NCI-H1048 (cell line): ENCODE measurements at regions not wholly inside any gene's neighbourhood (a gene's known extent, or its start where the extent isn't known, plus 50 kb on each side); places are given as distances from the start of the nearest gene placed in this dataset.

Experiments
- DNase-seq: peaks from one replicate; lab custom pipeline; 2025; lab: John Stamatoyannopoulos, UW

- no peak for DNase-seq
Observed at GRCh38 chr22:19574247-19574646, 50.0 kb upstream of the CLDN5 start.

- DNase-seq = no peak
Observed at GRCh38 chr22:19576460-19577421, 52.5 kb upstream of the CLDN5 start.

- DNase-seq = no peak
Observed at GRCh38 chr22:19577422-19577966, 53.3 kb upstream of the CLDN5 start.

- no peak for DNase-seq
Observed at GRCh38 chr22:19578180-19579004, 54.2 kb upstream of the CLDN5 start.

- DNase-seq = no peak
Observed at GRCh38 chr22:19579115-19579811, 55.1 kb upstream of the CLDN5 start.

GRCh38 chr22:19579880-19580279, 55.7 kb upstream of the CLDN5 start:
- no peak for DNase-seq

- no peak for DNase-seq
Observed at GRCh38 chr22:19580291-19580890, 56.2 kb upstream of the CLDN5 start.

GRCh38 chr22:19582033-19582693, 58.0 kb upstream of the CLDN5 start:
- DNase-seq = no peak

GRCh38 chr22:19586922-19587684, 62.9 kb upstream of the CLDN5 start:
- DNase-seq = no peak

- DNase-seq = no peak
Observed at GRCh38 chr22:19590696-19591095, 66.5 kb upstream of the CLDN5 start.

GRCh38 chr22:19591568-19591967, 67.4 kb upstream of the CLDN5 start:
- no peak for DNase-seq

- no peak for DNase-seq
Observed at GRCh38 chr22:19592464-19592863, 68.3 kb upstream of the CLDN5 start.

GRCh38 chr22:19593991-19594569, 69.9 kb upstream of the CLDN5 start:
- DNase-seq = no peak

GRCh38 chr22:19595532-19595931, 71.3 kb upstream of the CLDN5 start:
- DNase-seq = no peak

GRCh38 chr22:19596680-19597398, 72.6 kb upstream of the CLDN5 start:
- no peak for DNase-seq

- no peak for DNase-seq
Observed at GRCh38 chr22:19597399-19597735, 73.2 kb upstream of the CLDN5 start.

GRCh38 chr22:19598054-19598855, 74.0 kb upstream of the CLDN5 start:
- no peak for DNase-seq

GRCh38 chr22:19599004-19599403, 74.8 kb upstream of the CLDN5 start:
- no peak for DNase-seq
